ENCODE measurements at regions not wholly inside any gene's neighbourhood (a gene's known extent, or its start where the extent isn't known, plus 50 kb on each side); places are given as distances from the start of the nearest gene placed in this dataset.
"Not testable (repeated sequence)": the region's sequence is repeated elsewhere in the genome, so short reads cannot be mapped to it uniquely, and the experiment has no call there.

- DNase-seq (ENCODE audit: low read depth): peak; percentile 51
Observed at GRCh38 chr7:142603870-142604448, 145.3 kb upstream of the PRSS1 start.

GRCh38 chr7:142602756-142603155 lies 146.5 kb upstream of the PRSS1 start:
- no peak for DNase-seq (ENCODE audit: low read depth)

DNA sequence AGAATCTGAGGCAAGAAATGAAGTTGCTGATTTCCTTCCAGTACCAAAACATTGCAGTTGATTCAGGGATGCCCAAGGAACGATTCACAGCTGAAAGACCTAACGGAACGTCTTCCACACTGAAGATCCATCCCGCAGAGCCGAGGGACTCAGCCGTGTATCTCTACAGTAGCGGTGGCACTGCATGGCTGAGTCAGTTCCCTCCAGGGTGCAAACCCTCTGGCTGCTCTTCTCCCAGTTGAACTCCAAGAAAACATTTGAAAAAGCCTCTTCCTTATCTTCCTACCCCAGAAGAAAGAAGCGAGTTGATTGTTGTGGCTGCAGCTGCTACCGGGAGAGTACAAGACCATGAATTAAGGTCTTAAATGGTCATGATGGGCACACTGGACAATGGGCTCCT lies 147.1 kb upstream of the PRSS1 start:
- no peak for DNase-seq (ENCODE audit: low read depth)

DNA sequence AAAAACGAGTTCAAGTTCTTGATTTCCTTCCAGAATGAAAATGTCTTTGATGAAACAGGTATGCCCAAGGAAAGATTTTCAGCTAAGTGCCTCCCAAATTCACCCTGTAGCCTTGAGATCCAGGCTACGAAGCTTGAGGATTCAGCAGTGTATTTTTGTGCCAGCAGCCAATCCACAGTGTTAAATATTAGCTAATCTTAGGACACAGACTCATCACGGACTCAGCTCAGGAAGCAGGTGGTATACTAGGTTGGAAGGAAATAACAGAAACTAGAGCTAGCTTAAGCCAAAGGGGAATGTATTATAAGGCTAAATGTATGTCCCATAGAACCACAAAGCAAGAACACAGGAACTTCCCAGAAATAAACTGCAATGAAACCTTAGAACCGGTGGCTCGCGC lies 151.0 kb upstream of the PRSS1 start:
- no peak for DNase-seq (ENCODE audit: low read depth)

DNA sequence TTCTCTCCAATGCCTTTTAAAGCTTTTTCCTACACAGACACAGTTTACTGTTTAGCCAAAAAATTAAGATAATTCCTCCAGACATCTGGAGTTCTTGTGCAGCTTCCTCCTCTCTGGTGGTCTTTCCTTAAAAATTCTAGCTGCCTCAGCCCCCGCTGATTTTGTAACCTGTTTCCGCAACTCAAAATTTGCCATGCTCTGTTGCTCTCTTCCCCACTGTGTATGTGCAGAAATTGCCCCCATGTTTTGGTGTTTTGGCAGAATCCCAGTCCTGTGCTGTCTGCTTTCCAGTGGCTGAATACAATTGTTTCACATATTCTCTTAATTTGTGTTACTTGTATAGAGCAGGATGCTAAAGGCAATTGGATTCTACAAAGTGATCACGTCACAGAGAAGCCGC lies 151.7 kb upstream of the PRSS1 start:
- DNase-seq (ENCODE audit: low read depth): no peak

- no peak for DNase-seq (ENCODE audit: low read depth)
Observed at GRCh38 chr7:142595816-142596516, 153.3 kb upstream of the PRSS1 start.

GRCh38 chr7:142594078-142594477 lies 155.2 kb upstream of the PRSS1 start:
- no peak for DNase-seq (ENCODE audit: low read depth)

DNA sequence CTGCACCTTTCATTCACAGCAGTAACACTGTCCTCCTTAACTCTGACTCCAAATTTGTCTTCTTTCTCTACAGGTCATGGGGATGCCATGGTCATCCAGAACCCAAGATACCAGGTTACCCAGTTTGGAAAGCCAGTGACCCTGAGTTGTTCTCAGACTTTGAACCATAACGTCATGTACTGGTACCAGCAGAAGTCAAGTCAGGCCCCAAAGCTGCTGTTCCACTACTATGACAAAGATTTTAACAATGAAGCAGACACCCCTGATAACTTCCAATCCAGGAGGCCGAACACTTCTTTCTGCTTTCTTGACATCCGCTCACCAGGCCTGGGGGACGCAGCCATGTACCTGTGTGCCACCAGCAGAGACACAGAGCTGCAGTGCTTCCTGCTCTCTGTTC lies 156.2 kb upstream of the PRSS1 start:
- no peak for DNase-seq (ENCODE audit: low read depth)

DNA sequence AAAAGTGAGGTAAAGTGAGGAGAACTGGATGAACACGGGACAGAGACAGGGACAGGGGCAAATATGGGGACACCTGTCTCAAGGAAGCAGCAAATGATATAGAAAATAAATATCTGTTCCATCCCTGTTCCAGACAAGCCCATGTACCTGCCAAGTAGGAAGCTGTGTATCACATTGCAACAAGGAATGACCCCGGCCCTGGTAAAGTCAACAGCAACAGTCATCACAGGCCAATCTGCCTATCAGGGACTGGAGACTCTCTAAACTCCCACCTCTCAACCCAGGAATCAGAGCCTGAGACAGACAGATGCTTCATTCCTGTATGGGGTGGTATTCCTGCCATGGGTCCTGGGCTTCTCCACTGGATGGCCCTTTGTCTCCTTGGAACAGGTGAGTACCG lies 156.6 kb upstream of the PRSS1 start:
- no peak for DNase-seq (ENCODE audit: low read depth)

DNA sequence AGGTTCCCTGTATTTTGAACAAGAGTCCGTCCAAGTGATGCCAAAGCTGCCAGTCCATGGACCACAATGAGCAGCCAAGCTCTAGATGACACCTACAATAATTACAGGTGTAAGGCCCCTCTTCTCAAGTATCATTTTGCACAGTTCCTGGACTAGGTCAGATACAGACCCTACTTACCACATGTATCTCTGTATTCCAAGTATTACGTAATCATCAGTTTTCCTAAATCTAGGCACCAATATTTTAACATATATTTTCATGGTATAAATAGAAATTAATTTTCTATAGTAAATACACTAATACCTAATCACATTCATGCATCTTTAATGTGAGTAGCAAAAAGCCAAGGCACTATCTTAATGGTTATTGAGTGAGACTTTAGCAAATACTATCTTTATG lies 157.0 kb upstream of the PRSS1 start:
- DNase-seq (ENCODE audit: low read depth): no peak

GRCh38 chr7:142590830-142591457 lies 158.3 kb upstream of the PRSS1 start:
- DNase-seq (ENCODE audit: low read depth): no peak

GRCh38 chr7:142590077-142590476 lies 159.2 kb upstream of the PRSS1 start:
- no peak for DNase-seq (ENCODE audit: low read depth)

GRCh38 chr7:142587578-142588191 lies 161.6 kb upstream of the PRSS1 start:
- DNase-seq (ENCODE audit: low read depth): peak; percentile 82

DNA sequence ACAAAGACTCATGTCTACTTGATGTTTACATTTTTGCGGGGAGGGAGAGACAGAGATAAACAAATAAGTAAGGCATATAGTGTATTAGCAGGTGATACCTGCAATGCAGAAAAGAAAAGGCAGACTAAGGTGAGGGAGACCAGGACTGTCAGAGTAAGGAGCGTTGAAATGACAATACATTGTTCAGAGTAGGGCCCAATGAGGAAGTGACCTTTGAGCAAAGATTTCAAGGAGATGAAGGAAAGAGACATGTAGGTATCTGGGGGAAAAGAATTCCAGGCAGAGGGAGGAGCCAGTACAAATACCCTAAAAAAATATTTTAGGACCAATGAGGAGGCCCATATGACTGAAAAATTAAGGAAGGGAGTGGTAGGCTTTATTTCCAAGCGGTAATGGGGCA lies 162.7 kb upstream of the PRSS1 start:
- DNase-seq (ENCODE audit: low read depth): no peak

DNA sequence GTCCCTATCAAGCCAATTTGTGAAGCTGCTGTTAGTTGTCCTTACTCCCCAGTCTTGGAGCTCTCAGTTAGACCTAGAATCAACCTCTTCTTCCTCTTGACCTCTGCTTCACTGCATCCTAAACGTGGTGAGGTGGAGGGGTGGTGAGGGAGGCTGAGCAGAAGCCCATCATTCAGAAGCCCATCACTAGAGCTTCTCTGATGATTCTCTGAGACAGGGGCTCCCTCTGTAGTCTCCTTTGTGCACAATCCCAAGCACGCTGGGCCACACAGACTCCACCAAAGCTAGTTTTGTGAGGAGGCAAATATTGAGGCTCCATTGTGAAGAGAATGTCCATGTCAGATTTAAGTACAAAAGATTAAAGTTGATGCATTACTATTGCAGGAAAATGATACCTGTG lies 163.8 kb upstream of the PRSS1 start:
- DNase-seq (ENCODE audit: low read depth): no peak

- peak; percentile 51 for DNase-seq (ENCODE audit: low read depth)
Observed at GRCh38 chr7:142584765-142585164, 164.5 kb upstream of the PRSS1 start.

- DNase-seq (ENCODE audit: low read depth): peak; percentile 88
Observed at GRCh38 chr7:142583446-142583845, 165.8 kb upstream of the PRSS1 start.

- no peak for DNase-seq (ENCODE audit: low read depth)
Observed at GRCh38 chr7:142582351-142582750, 166.9 kb upstream of the PRSS1 start.

GRCh38 chr7:142581341-142581740 lies 167.9 kb upstream of the PRSS1 start:
- no peak for DNase-seq (ENCODE audit: low read depth)

- no peak for DNase-seq (ENCODE audit: low read depth)
Observed at GRCh38 chr7:142579946-142580345, 169.3 kb upstream of the PRSS1 start.

DNA sequence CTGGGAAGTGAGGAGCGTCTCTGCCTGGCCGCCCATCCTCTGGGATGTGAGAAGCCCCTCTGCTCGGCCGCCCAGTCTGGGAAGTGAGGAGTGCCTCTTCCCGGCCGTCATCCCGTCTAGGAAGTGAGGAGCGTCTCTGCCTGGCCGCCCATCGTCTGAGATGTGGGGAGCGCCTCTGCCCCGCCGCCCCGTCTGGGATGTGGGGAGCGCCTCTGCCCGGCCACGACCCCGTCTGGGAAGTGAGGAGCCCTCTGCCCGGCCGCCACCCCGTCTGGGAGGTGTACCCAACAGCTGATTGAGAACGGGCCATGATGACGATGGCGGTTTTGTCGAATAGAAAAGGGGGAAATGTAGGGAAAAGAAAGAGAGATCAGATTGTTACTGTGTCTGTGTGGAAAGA lies 173.9 kb upstream of the PRSS1 start:
- DNase-seq (ENCODE audit: low read depth): not testable (repeated sequence)

GRCh38 chr7:142571581-142571980 lies 177.7 kb upstream of the PRSS1 start:
- DNase-seq (ENCODE audit: low read depth): peak; percentile 18

DNA sequence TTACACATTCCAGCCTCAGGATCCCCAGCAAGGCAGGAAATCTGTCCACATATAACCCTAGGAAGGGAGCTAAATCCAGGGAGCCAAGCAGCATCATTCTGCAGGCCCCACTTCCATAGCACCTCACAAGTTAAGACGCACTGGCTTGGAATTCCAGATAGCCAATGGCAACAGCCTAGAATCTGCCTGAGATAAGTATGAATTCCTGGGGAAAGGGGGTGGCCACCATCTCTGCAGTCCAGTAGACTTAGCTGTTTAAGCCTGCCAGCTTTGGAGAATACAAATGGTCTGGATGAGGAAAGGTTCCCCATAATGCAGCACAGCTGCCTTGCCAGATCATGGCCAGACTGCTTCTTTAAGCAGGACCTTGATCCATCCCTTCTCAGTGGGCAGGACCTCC lies 179.4 kb upstream of the PRSS1 start:
- DNase-seq (ENCODE audit: low read depth): peak; percentile 83

Measured in amniotic epithelial cell (primary cell).